Neuronal stem cell (in vitro differentiated cells): ENCODE measurements at regions not wholly inside any gene's neighbourhood (a gene's known extent, or its start where the extent isn't known, plus 50 kb on each side); places are given as distances from the start of the nearest gene placed in this dataset.

Experiments
- DNase-seq: peaks from one replicate; pipeline ENCODE4 v3.0.0-alpha.2; 2013; ENCODE audit warnings: low spot score
- H2AFZ ChIP-seq: one replicate; pipeline ENCODE4 v1.6.1; 2013; ENCODE audit warnings: mild to moderate bottlenecking, low read length, inconsistent platforms
- H2AK5ac ChIP-seq: 2 replicates; pipeline ENCODE4 v1.6.1; 2013; ENCODE audit warnings: low read depth, mild to moderate bottlenecking, inconsistent platforms, low read length, moderate library complexity, mixed read lengths
- H2BK120ac ChIP-seq: 2 replicates; pipeline ENCODE4 v1.6.1; 2013; ENCODE audit warnings: low read depth, mild to moderate bottlenecking, inconsistent platforms, low read length, moderate library complexity, mixed read lengths
- H2BK12ac ChIP-seq: one replicate; pipeline ENCODE4 v1.6.1; 2013; ENCODE audit warnings: low read length, inconsistent platforms
- H2BK15ac ChIP-seq: 2 replicates; pipeline ENCODE4 v1.6.1; 2013; ENCODE audit warnings: mild to moderate bottlenecking, low read length, inconsistent platforms, mixed read lengths
- H2BK5ac ChIP-seq: one replicate; pipeline ENCODE4 v1.6.1; 2013; ENCODE audit warnings: inconsistent platforms, mild to moderate bottlenecking, low read length, moderate library complexity
- H3K14ac ChIP-seq: one replicate; pipeline ENCODE4 v1.6.1; 2013; ENCODE audit warnings: low read length, inconsistent platforms
- H3K18ac ChIP-seq: 2 replicates; pipeline ENCODE4 v1.6.1; 2013; ENCODE audit warnings: low read length, inconsistent platforms
- H3K23ac ChIP-seq: 2 replicates; pipeline ENCODE4 v1.6.1; 2013; ENCODE audit warnings: low read depth, mild to moderate bottlenecking, mixed read lengths, low read length, inconsistent platforms; ENCODE audit not compliant: poor library complexity
- H3K27ac ChIP-seq: replicated peaks from 3 replicates; pipeline ENCODE4 v1.5.1; 2013; ENCODE audit warnings: low read length, inconsistent platforms
- H3K27me3 ChIP-seq, 3 experiments: 2 replicates each; pipeline ENCODE4 v1.6.1; 2013; ENCODE audit warnings: low read length in 3 of 3, mild to moderate bottlenecking in 2 of 3, inconsistent platforms in 1 of 3, low read depth in 1 of 3, mixed read lengths in 1 of 3, moderate library complexity in 1 of 3; ENCODE audit not compliant: control insufficient read depth in 3 of 3, insufficient read depth in 3 of 3
- H3K36me3 ChIP-seq, 2 donors: replicated peaks in 1 of 2; 2 replicates each; pipeline ENCODE4 v1.6.1; 2013; ENCODE audit warnings: low read length in 2 of 2; ENCODE audit not compliant: control insufficient read depth in 2 of 2, insufficient read depth in 2 of 2
- H3K4ac ChIP-seq: 2 replicates; pipeline ENCODE4 v1.6.1; 2013; ENCODE audit warnings: inconsistent platforms, mild to moderate bottlenecking, low read length, moderate library complexity
- H3K4me1 ChIP-seq, 2 donors: 1 replicate in 1 of 2; 2 replicates in 1 of 2; pipeline ENCODE4 v1.6.1; 2013; ENCODE audit warnings: low read length in 2 of 2, low read depth in 1 of 2; ENCODE audit not compliant: control insufficient read depth in 2 of 2, insufficient read depth in 1 of 2
- H3K4me2 ChIP-seq: one replicate; pipeline ENCODE4 v1.6.1; 2013; ENCODE audit warnings: mild to moderate bottlenecking, low read length, inconsistent platforms; ENCODE audit not compliant: insufficient read depth, poor library complexity, severe bottlenecking
- H3K4me3 ChIP-seq, 2 donors: 2 replicates each; pipeline ENCODE4 v1.5.1; 2013; ENCODE audit warnings: low read length in 2 of 2, mild to moderate bottlenecking in 2 of 2, inconsistent platforms in 1 of 2, moderate library complexity in 1 of 2
- H3K79me1 ChIP-seq: one replicate; pipeline ENCODE4 v1.6.1; 2013; ENCODE audit warnings: low read depth, mild to moderate bottlenecking, inconsistent platforms, low read length, moderate library complexity
- H3K9ac ChIP-seq: one replicate; pipeline ENCODE4 v1.6.1; 2013; ENCODE audit warnings: mild to moderate bottlenecking, low read depth, low read length, inconsistent platforms; ENCODE audit not compliant: poor library complexity
- H3K9me3 ChIP-seq, 2 donors: replicated peaks in 1 of 2; 2 replicates each; pipeline versions ENCODE3 to v1.6.1; 2013; ENCODE audit warnings: low read length in 2 of 2, mild to moderate bottlenecking in 2 of 2, inconsistent platforms in 1 of 2, low read depth in 1 of 2, mixed read lengths in 1 of 2, moderate library complexity in 1 of 2; ENCODE audit not compliant: control insufficient read depth in 2 of 2, insufficient read depth in 1 of 2
- H4K8ac ChIP-seq: one replicate; pipeline ENCODE4 v1.6.1; 2013; ENCODE audit warnings: low read depth, mild to moderate bottlenecking, inconsistent platforms, low read length, moderate library complexity
- H4K91ac ChIP-seq: one replicate; pipeline ENCODE4 v1.6.1; 2013; ENCODE audit warnings: low read length, low read depth, mild to moderate bottlenecking, inconsistent platforms; ENCODE audit not compliant: poor library complexity
- WGBS, 2 donors: extraction: QIAGEN DNeasy Blood & Tissue Kit; methylation state at CpG; one replicate each; pipeline ENCODE4 v1.1.7; 2013; ENCODE audit warnings: missing lambda C conversion rate in 2 of 2, mixed read lengths in 1 of 2; ENCODE audit not compliant: insufficient read length in 2 of 2, insufficient replicate concordance in 1 of 2; ENCODE audit errors: extremely low coverage in 2 of 2; 5-methylcytosine and 5-hydroxymethylcytosine counted together

GRCh38 chr16:60731329-60732050, 1304.7 kb downstream of the CDH8 start:
- H2BK12ac ChIP-seq, result no peak overlapping the region
- no peak overlapping the region for H3K27ac ChIP-seq
- no peak overlapping the region for H2BK5ac ChIP-seq
- no peak overlapping the region for H4K8ac ChIP-seq
- H2BK15ac ChIP-seq, result no peak overlapping the region
- no peak overlapping the region for H3K18ac ChIP-seq
- no peaks in the 10 kb centered on the region for H3K9me3 ChIP-seq
- H3K4me3 ChIP-seq, result no peak overlapping the region
- no peak overlapping the region for H3K4me2 ChIP-seq
- H3K36me3 ChIP-seq, result no peaks in the 10 kb centered on the region
- no peak overlapping the region for H3K14ac ChIP-seq
- DNase-seq, result no peak
- no peak overlapping the region for H2AFZ ChIP-seq
- no peak overlapping the region for H3K4ac ChIP-seq
- H3K79me1 ChIP-seq, result no peaks in the 10 kb centered on the region
- WGBS, 2 donors, result no CpG with 5 or more reads among the region's 5 CpGs
- H3K23ac ChIP-seq, result no peak overlapping the region
- no peak overlapping the region for H3K9ac ChIP-seq
- no peaks in the 10 kb centered on the region for H3K4me1 ChIP-seq
- no peak overlapping the region for H2BK120ac ChIP-seq
- no peak overlapping the region for H2AK5ac ChIP-seq
- no peak overlapping the region for H4K91ac ChIP-seq
- H3K27me3 ChIP-seq, result no peaks in the 10 kb centered on the region

GRCh38 chr16:60729051-60729450, 1307.2 kb downstream of the CDH8 start:
- H3K4me2 ChIP-seq, result no peak overlapping the region
- no peak overlapping the region for H2BK5ac ChIP-seq
- no peak overlapping the region for H4K91ac ChIP-seq
- no peak for DNase-seq
- H3K27ac ChIP-seq, result no peak overlapping the region
- no peak overlapping the region for H3K23ac ChIP-seq
- H3K79me1 ChIP-seq, result no peaks in the 10 kb centered on the region
- H2BK15ac ChIP-seq, result no peak overlapping the region
- H2AFZ ChIP-seq, result no peak overlapping the region
- H3K4me3 ChIP-seq, result no peak overlapping the region
- no peaks in the 10 kb centered on the region for H3K36me3 ChIP-seq
- no peak overlapping the region for H3K14ac ChIP-seq
- no peaks in the 10 kb centered on the region for H3K4me1 ChIP-seq
- no peak overlapping the region for H3K9ac ChIP-seq
- H2BK12ac ChIP-seq, result no peak overlapping the region
- H3K9me3 ChIP-seq, result no peaks in the 10 kb centered on the region
- H2AK5ac ChIP-seq, result no peak overlapping the region
- H3K4ac ChIP-seq, result no peak overlapping the region
- H3K27me3 ChIP-seq, result no peaks in the 10 kb centered on the region
- no peak overlapping the region for H2BK120ac ChIP-seq
- no peak overlapping the region for H3K18ac ChIP-seq
- no peak overlapping the region for H4K8ac ChIP-seq

GRCh38 chr16:60727851-60728250, 1308.4 kb downstream of the CDH8 start:
- Histone ChIP-seq H3K4me2 (no peak overlapping the region), H3K9me3 (no peaks in the 10 kb centered on the region), H3K27me3 (no peaks in the 10 kb centered on the region), H3K4me3 (no peak overlapping the region), H4K91ac (no peak overlapping the region), H3K18ac (no peak overlapping the region), H3K9ac (no peak overlapping the region), H3K4me1 (no peaks in the 10 kb centered on the region), H2BK120ac (no peak overlapping the region), H3K23ac (no peak overlapping the region), H2AK5ac (no peak overlapping the region), H3K79me1 (no peaks in the 10 kb centered on the region), H2AFZ (no peak overlapping the region), H3K4ac (no peak overlapping the region), H2BK12ac (no peak overlapping the region), H2BK15ac (no peak overlapping the region), H2BK5ac (no peak overlapping the region), H3K14ac (no peak overlapping the region), H3K36me3 (no peaks in the 10 kb centered on the region), H3K27ac (no peak overlapping the region), H4K8ac (no peak overlapping the region)
- WGBS, 2 donors, result no CpG with 5 or more reads among the region's 5 CpGs
- DNase-seq, result no peak

- Histone ChIP-seq H2BK15ac (no peak overlapping the region), H3K79me1 (no peaks in the 10 kb centered on the region), H2AFZ (no peak overlapping the region), H3K9ac (no peak overlapping the region), H2BK12ac (no peak overlapping the region), H3K14ac (no peak overlapping the region), H3K36me3 (no peaks in the 10 kb centered on the region), H2BK120ac (no peak overlapping the region), H4K91ac (no peak overlapping the region), H4K8ac (no peak overlapping the region), H3K9me3 (no peaks in the 10 kb centered on the region), H3K4me3 (no peak overlapping the region), H2AK5ac (no peak overlapping the region), H2BK5ac (no peak overlapping the region), H3K4me2 (no peak overlapping the region), H3K18ac (no peak overlapping the region), H3K27ac (no peak overlapping the region), H3K4me1 (no peaks in the 10 kb centered on the region), H3K27me3 (no peaks in the 10 kb centered on the region), H3K23ac (no peak overlapping the region), H3K4ac (no peak overlapping the region)
- no peak for DNase-seq
- WGBS, 2 donors, result no CpG with 5 or more reads among the region's 2 CpGs
Observed at GRCh38 chr16:60720060-60720459, 1316.2 kb downstream of the CDH8 start.
